SU-DHL-6 (cell line): ENCODE measurements at regions not wholly inside any gene's neighbourhood (a gene's known extent, or its start where the extent isn't known, plus 50 kb on each side); places are given as distances from the start of the nearest gene placed in this dataset.

Experiments
- H2AFZ ChIP-seq: fragments of 200-600 bp; sonication (generic); 2 replicates; pipeline ENCODE4 v1.6.1; 2014; ENCODE audit warnings: low read depth, mild to moderate bottlenecking, moderate library complexity, mixed read lengths, antibody characterized with exemption, low read length; ENCODE audit not compliant: severe bottlenecking
- H3F3A ChIP-seq: fragments of 200-600 bp; shearing (Covaris generic); 2 replicates; pipeline ENCODE4 v1.6.0; 2016; ENCODE audit warnings: antibody characterized with exemption, mild to moderate bottlenecking; ENCODE audit not compliant: insufficient read depth
- H3K27ac ChIP-seq: fragments of 200-600 bp; sonication (generic); 2 replicates; pipeline ENCODE4 v1.5.1; 2016; ENCODE audit warnings: low read depth, mild to moderate bottlenecking, low read length, moderate library complexity, mixed read lengths
- H3K27me3 ChIP-seq: fragments of 200-600 bp; sonication (generic), shearing (Covaris generic); 2 replicates; pipeline ENCODE4 v1.6.0; 2014; ENCODE audit warnings: mild to moderate bottlenecking, low read length
- H3K36me3 ChIP-seq: fragments of 200-600 bp; sonication (generic); 2 replicates; pipeline ENCODE4 v1.6.1; 2014; ENCODE audit warnings: mild to moderate bottlenecking, low read length, mixed read lengths
- H3K4me2 ChIP-seq: fragments of 300-600, 200-600 bp; shearing (Covaris generic), sonication (generic); 2 replicates; pipeline ENCODE4 v1.6.0; 2014; ENCODE audit warnings: low read length, low read depth, mild to moderate bottlenecking; ENCODE audit not compliant: poor library complexity, severe bottlenecking
- H3K4me3 ChIP-seq: fragments of 200-600 bp; sonication (generic); 2 replicates; pipeline ENCODE4 v1.5.1; 2014; ENCODE audit warnings: antibody characterized with exemption, low read length, mild to moderate bottlenecking, mixed read lengths; ENCODE audit not compliant: insufficient read depth, poor library complexity, severe bottlenecking
- H3K79me2 ChIP-seq: fragments of 200-600 bp; sonication (generic); 2 replicates; pipeline ENCODE4 v1.6.1; 2014; ENCODE audit warnings: mild to moderate bottlenecking, low read length, moderate library complexity; ENCODE audit not compliant: insufficient read depth
- H3K9ac ChIP-seq: fragments of 200-600 bp; sonication (generic); 2 replicates; pipeline ENCODE4 v1.7.0; 2014; ENCODE audit warnings: mild to moderate bottlenecking, low read length
- H3K9me2 ChIP-seq: fragments of 200-600 bp; sonication (generic); replicated peaks from 2 replicates; pipeline ENCODE4 v1.6.1; 2014; ENCODE audit warnings: low read length; ENCODE audit not compliant: insufficient read depth
- H3K9me3 ChIP-seq: fragments of 200-600 bp; sonication (generic); 2 replicates; pipeline ENCODE4 v1.6.1; 2014; ENCODE audit warnings: low read length, mixed read lengths; ENCODE audit not compliant: insufficient read depth
- H4K20me1 ChIP-seq: fragments of 200-600 bp; sonication (generic); 2 replicates; pipeline ENCODE4 v1.6.1; 2014; ENCODE audit warnings: low read depth, mild to moderate bottlenecking, antibody characterized with exemption, low read length, moderate library complexity, mixed read lengths
- EZH2phosphoT487 ChIP-seq: fragments of 200-600 bp; sonication (generic), shearing (Covaris generic); conservative IDR thresholded peaks from 2 replicates; pipeline ENCODE4 v1.6.1; 2018; ENCODE audit warnings: mild to moderate bottlenecking, antibody characterized with exemption, low read length, moderate library complexity, mixed read lengths
- TF ChIP-seq, protein P1 (sequence below): fragments of 200-600 bp; sonication (generic); IDR thresholded peaks from one replicate; pipeline ENCODE4 v1.5.1; 2017; ENCODE audit warnings: antibody characterized with exemption, mild to moderate bottlenecking, low read length, moderate library complexity; ENCODE audit not compliant: insufficient read depth, poor library complexity, severe bottlenecking

DNA sequence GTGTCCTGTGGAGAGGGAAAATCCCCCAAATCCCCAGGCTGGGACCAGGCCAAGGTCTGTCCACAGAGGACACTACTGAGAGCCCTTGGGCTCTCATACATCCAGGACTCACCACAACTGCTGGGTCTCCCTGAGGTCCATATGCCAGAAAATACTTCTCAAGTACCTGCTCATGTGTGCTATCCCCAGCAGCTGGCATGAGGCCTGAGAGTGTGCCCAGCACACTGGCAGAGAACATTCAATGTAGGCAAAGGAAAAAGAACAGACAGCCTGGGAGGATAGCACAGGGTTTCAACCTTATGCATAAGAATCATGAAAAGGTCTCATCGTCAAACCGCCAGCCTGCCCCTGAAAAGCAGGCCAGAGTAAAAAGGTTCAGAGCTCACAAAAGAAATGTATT lies 154.1 kb upstream of the TAS2R1 start:
- Histone ChIP-seq H3K27ac (no peak overlapping the region), H3K36me3 (no peaks in the 10 kb centered on the region), H3K4me3 (no peak overlapping the region), H4K20me1 (no peaks in the 10 kb centered on the region), H3K9ac (no peak overlapping the region), H3K79me2 (no peaks in the 10 kb centered on the region), H3K27me3 (no peaks in the 10 kb centered on the region), H3F3A (no peaks in the 10 kb centered on the region), H3K9me2 (no peaks in the 10 kb centered on the region), H3K4me2 (no peak overlapping the region), H2AFZ (no peak overlapping the region), H3K9me3 (no peaks in the 10 kb centered on the region)
- TF ChIP-seq EZH2phosphoT487 = no peak
- TF ChIP-seq, protein P1, sequence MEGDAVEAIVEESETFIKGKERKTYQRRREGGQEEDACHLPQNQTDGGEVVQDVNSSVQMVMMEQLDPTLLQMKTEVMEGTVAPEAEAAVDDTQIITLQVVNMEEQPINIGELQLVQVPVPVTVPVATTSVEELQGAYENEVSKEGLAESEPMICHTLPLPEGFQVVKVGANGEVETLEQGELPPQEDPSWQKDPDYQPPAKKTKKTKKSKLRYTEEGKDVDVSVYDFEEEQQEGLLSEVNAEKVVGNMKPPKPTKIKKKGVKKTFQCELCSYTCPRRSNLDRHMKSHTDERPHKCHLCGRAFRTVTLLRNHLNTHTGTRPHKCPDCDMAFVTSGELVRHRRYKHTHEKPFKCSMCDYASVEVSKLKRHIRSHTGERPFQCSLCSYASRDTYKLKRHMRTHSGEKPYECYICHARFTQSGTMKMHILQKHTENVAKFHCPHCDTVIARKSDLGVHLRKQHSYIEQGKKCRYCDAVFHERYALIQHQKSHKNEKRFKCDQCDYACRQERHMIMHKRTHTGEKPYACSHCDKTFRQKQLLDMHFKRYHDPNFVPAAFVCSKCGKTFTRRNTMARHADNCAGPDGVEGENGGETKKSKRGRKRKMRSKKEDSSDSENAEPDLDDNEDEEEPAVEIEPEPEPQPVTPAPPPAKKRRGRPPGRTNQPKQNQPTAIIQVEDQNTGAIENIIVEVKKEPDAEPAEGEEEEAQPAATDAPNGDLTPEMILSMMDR = no peak

DNA sequence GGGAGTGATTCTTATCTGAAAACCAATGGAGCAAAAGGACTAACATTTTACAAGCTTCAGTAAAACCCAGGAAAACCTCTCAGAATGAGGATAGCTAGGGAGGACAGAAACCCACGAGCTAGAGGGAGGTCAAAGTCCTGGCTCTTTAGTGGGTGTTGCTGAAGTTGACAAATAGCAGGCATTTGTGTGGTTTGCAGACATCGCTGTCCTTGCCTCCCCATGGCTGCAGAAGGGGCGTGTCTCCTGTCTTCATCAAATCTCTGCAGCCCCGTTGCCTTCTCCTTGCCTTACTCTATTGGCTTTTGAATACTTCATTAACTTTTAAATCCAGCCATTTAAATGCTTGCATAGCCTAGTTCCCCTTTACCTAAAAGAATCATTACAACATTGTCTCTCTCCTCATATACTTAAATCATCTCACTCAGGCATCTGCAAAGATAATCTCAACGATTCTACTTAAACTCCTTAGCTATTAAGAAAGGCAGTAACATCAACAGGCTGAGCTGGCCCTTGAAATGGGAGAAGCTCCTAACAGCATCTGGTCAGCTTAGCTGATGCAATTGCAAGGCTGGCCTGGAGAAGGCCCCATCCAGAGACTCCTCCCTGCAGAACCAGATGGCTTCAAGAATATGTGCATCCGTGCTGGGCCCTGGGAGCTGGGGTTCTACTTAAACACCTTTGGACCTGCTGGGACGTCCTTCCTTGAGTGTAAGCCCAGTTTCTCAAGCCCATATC lies 152.8 kb upstream of the TAS2R1 start:
- Histone ChIP-seq H3K4me3 (no peak overlapping the region), H3K27me3 (no peaks in the 10 kb centered on the region), H3K9me3 (no peaks in the 10 kb centered on the region), H3K4me2 (no peak overlapping the region), H3K79me2 (no peaks in the 10 kb centered on the region), H3K36me3 (no peaks in the 10 kb centered on the region), H3K27ac (no peak overlapping the region), H3K9ac (no peak overlapping the region), H4K20me1 (no peaks in the 10 kb centered on the region), H3F3A (no peaks in the 10 kb centered on the region), H3K9me2 (no peaks in the 10 kb centered on the region), H2AFZ (no peak overlapping the region)
- TF ChIP-seq, protein P1 = no peak
- no peak for TF ChIP-seq EZH2phosphoT487

DNA sequence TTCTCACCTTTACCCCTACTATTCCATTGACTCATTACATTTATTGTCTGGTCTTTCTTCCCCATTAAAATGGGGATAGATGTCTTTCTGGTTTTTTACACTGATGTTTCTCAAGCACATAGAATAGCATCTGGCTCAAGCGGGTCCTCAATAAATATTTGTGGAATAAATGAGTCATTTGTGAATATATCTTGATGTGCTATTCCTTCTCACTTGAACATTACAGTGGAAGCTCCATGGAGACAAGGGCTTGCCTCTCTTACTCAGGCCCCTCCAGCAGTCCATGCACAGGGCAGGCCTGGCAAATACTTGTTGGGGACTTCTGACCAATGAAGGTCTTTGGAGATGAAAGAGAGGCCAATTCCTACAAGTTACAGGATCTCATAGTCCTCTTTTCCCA lies 151.7 kb upstream of the TAS2R1 start:
- H3F3A ChIP-seq = no peaks in the 10 kb centered on the region
- H3K79me2 ChIP-seq = no peaks in the 10 kb centered on the region
- H3K27me3 ChIP-seq = no peaks in the 10 kb centered on the region
- TF ChIP-seq EZH2phosphoT487 = no peak
- TF ChIP-seq, protein P1 = no peak
- no peak overlapping the region for H3K27ac ChIP-seq
- H3K9ac ChIP-seq = no peak overlapping the region
- H3K9me3 ChIP-seq = no peaks in the 10 kb centered on the region
- no peaks in the 10 kb centered on the region for H3K36me3 ChIP-seq
- H3K4me3 ChIP-seq = no peak overlapping the region
- H2AFZ ChIP-seq = no peak overlapping the region
- no peaks in the 10 kb centered on the region for H3K9me2 ChIP-seq
- no peaks in the 10 kb centered on the region for H4K20me1 ChIP-seq
- H3K4me2 ChIP-seq = no peak overlapping the region
